Naive B cell (primary cell): ENCODE measurements at regions not wholly inside any gene's neighbourhood (a gene's known extent, or its start where the extent isn't known, plus 50 kb on each side); places are given as distances from the start of the nearest gene placed in this dataset.
"Not testable (repeated sequence)": the region's sequence is repeated elsewhere in the genome, so short reads cannot be mapped to it uniquely, and the experiment has no call there.

Source experiments
- ATAC-seq, 2 donors: fragments of 150-1000 bp; cut with Tn5 transposase; 2 replicates each; pipeline ENCODE4 v1.10.0; 2021; ENCODE audit warnings: low read depth in 2 of 2, mild to moderate bottlenecking in 2 of 2, moderate library complexity in 2 of 2
- DNase-seq: peaks from one replicate; pipeline ENCODE4 v3.0.0; 2022
- H3K27ac Mint-ChIP-seq, 6 donors: one replicate each; pipeline ENCODE4 v1.8.0; 2020 to 2022; ENCODE audit warnings: mild to moderate bottlenecking in 6 of 6, mixed read lengths in 6 of 6, moderate library complexity in 5 of 6, inconsistent platforms in 2 of 6
- H3K27me3 Mint-ChIP-seq, 3 donors: one replicate each; pipeline ENCODE4 v1.8.0; 2021 to 2022; ENCODE audit warnings: mixed read lengths in 3 of 3, mild to moderate bottlenecking in 1 of 3
- H3K36me3 Mint-ChIP-seq, 2 donors: one replicate each; pipeline ENCODE4 v1.8.0; 2020 to 2022; ENCODE audit warnings: mixed read lengths in 2 of 2, inconsistent platforms in 1 of 2, mild to moderate bottlenecking in 1 of 2
- H3K4me1 Mint-ChIP-seq, 3 donors: one replicate each; pipeline ENCODE4 v1.8.0; 2020 to 2022; ENCODE audit warnings: mixed read lengths in 3 of 3, inconsistent platforms in 1 of 3, mild to moderate bottlenecking in 1 of 3, moderate library complexity in 1 of 3
- H3K4me3 Mint-ChIP-seq, 8 donors: one replicate each; pipeline ENCODE4 v1.8.0; 2020 to 2022; ENCODE audit warnings: mild to moderate bottlenecking in 8 of 8, mixed read lengths in 8 of 8, moderate library complexity in 8 of 8, inconsistent platforms in 2 of 8
- H3K9me3 Mint-ChIP-seq, 7 donors: one replicate each; pipeline ENCODE4 v1.8.0; 2020 to 2022; ENCODE audit warnings: mixed read lengths in 7 of 7, mild to moderate bottlenecking in 5 of 7, inconsistent platforms in 2 of 7, moderate library complexity in 1 of 7

DNA sequence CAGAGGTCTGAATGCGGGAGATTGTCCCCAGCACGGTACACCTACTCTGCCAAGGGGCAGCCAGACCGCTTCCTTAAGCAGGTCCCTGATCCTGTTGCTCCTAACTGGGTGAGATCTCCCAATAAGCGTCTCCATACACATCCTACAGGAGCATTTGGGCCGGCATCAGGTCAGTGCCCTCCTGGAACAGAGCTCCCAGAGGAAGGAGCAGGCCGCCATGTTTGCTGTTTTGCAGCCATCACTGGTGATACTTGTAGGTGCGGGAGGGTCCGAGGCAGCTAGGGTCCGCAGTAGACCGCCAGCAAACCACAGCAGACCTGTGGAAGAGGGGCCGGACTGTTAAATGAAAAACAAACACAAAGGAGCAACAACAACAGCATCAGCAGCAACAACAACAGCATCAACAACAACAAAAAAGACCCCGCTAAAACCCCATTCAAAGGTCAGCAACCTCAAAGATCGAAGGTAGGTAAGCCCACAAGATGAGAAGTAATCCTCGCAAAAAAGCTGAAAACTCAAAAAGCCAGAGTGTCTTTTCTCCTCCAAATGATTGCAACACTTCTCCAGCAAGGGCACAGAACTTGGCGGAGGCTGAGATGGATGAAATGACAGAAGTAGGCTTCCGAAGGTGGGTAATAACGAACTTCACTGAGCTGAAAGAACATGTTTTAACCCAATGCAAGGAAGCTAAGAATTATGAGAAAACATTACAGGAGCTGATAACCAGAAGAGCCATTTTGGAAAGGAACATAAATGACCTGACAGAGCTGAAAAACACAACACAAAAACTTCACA lies 79.0 kb upstream of the CDH7 start:
- DNase-seq, result no peak
- Mint-ChIP-seq H3K9me3 (peaks cover 0 to 4% (median 1%) of the 10 kb centered on the region in 7 donors), H3K4me3 (no peak overlapping the region), H3K27me3 (no peaks in the 10 kb centered on the region), H3K36me3 (no peaks in the 10 kb centered on the region), H3K27ac (no peak overlapping the region), H3K4me1 (no peaks in the 10 kb centered on the region)
- no peak for ATAC-seq

DNA sequence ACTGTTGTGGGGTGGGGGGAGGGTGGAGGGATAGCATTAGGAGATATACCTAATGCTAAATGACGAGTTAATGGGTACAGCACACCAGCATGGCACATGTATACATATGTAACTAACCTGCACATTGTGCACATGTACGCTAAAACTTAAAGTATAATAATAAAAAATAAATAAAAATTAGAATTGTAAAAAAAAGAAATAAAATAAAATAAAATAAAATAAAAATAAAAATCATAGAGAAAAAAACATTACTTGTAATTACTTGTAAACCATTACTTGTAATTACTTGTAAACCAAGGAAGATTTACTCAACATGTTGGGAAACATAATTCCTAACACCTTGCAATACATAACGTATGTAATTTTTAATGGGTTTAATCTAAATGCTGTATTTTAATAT lies 80.7 kb upstream of the CDH7 start:
- H3K4me1 Mint-ChIP-seq, DNase-seq, H3K9me3 Mint-ChIP-seq, H3K27me3 Mint-ChIP-seq, ATAC-seq, H3K27ac Mint-ChIP-seq, H3K4me3 Mint-ChIP-seq, H3K36me3 Mint-ChIP-seq: not testable (repeated sequence)

DNA sequence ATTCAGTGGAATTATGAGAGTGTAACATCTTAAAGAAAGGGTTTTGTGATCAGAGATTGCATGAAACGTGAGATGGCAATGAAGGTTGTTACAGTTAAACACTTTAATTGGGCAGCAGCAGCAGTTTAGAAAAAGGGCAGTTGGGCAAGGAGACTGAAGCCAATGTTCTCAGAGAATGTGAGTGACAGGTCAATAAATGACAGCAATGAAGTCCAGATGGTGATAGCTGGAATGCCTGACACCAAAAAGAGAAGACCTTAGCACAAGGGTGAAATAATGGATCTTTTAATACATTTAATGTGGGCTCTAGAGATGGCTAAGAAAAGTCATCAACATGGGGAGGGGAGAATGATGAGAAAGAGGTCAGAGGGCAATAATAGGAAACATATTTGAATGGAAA lies 89.4 kb upstream of the CDH7 start:
- Mint-ChIP-seq H3K27me3 (no peaks in the 10 kb centered on the region), H3K36me3 (no peaks in the 10 kb centered on the region), H3K4me1 (no peaks in the 10 kb centered on the region), H3K9me3 (peaks cover 0 to 11% (median 0%) of the 10 kb centered on the region in 7 donors), H3K4me3 (no peak overlapping the region), H3K27ac (no peak overlapping the region)
- ATAC-seq, result no peak
- DNase-seq, result no peak

DNA sequence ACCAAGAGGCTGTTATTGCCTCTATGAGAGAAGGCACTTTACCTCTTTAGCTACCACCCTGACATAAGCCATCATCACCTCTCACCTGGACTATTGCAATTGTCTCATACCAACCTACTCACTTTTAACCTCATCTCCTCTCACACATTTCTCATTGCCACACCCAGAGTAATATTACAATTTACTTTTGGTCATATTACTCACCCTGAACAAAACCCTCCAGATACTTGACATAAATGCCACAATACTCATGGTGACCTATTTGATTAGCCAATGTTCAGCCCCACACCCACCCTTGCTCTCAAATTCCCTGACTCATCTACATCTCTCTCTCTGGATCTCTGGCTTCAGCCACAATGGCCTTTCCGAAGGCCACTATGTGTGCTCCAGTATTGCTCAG lies 90.9 kb upstream of the CDH7 start:
- Mint-ChIP-seq H3K27me3 (no peaks in the 10 kb centered on the region), H3K4me3 (no peak overlapping the region), H3K9me3 (peaks cover 0 to 12% (median 0%) of the 10 kb centered on the region in 7 donors), H3K27ac (no peak overlapping the region), H3K36me3 (no peaks in the 10 kb centered on the region), H3K4me1 (no peaks in the 10 kb centered on the region)
- ATAC-seq (no peak), DNase-seq (no peak)

DNA sequence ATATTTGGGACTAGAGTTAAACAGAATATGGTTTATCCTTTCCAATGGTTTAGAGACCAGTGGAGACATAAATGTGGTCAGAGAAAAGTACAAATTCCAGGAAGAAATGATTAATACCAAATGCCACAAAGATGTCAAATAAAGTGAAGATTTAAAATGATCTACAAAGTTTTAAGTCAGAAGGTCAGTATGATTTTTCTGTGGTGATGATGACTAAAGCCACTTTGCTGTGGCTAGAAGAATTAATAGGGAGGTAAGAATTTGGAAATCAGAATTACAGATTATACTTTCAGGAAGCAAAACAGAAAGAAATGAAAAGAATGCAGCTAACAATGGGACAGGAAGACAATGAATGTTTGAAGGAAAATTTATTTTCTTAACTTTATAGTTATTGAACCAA lies 91.5 kb upstream of the CDH7 start:
- no peak for ATAC-seq

DNA sequence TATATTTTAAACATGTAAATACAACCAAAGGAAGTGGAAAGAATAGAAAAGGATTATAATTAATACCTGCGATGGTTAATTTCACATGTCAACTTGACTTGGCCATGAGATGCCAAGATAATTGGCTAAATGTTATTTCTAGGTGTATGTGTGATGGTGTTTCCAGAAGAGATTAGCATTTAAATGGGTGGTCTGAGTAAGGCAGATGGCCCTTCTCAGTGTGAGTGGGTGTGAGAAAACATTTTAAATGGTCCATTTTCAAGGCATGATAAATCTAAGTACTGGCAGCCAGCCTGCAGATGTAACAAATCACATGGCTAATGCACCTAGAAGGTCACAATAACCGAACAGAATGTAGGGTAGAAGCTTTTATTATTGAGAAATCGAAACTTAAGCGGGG lies 99.6 kb upstream of the CDH7 start:
- no peak overlapping the region for H3K4me3 Mint-ChIP-seq

More for the DNA sequence above, 91.5 kb upstream of the CDH7 start:
- no peak for DNase-seq
- Mint-ChIP-seq H3K4me3 (no peak overlapping the region), H3K27me3 (no peaks in the 10 kb centered on the region), H3K27ac (no peak overlapping the region), H3K9me3 (peaks cover 0 to 12% (median 0%) of the 10 kb centered on the region in 7 donors), H3K36me3 (no peaks in the 10 kb centered on the region), H3K4me1 (no peaks in the 10 kb centered on the region)

DNA sequence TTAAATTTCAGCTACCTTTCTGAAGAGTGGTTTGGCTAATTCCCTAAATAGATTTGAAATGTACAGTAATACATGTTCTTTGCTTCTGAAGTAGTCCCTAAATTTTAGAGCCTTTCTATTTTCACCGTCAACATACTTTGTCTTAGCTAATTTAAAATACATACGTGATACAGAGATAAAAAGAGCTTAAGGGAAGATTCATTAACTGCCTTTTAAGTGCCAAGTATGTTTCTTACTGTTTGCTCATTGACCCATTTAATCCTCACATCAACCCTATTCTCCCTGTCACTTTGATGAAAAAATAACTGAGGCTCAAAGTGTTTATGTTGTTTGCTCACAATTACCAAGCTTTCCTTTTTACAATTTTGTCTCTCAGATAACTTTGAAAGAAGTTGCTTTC lies 118.6 kb upstream of the CDH7 start:
- Mint-ChIP-seq H3K4me1 (no peaks in the 10 kb centered on the region), H3K36me3 (no peaks in the 10 kb centered on the region), H3K27me3 (no peaks in the 10 kb centered on the region), H3K27ac (no peak overlapping the region), H3K4me3 (no peak overlapping the region), H3K9me3 (peaks cover 0 to 5% (median 0%) of the 10 kb centered on the region in 7 donors)
- no peak for DNase-seq
- no peak for ATAC-seq

More for the DNA sequence above, 99.6 kb upstream of the CDH7 start:
- no peaks in the 10 kb centered on the region for H3K27me3 Mint-ChIP-seq
- H3K27ac Mint-ChIP-seq, result no peak overlapping the region
- DNase-seq, result no peak
- H3K9me3 Mint-ChIP-seq, result peaks cover 0 to 7% (median 0%) of the 10 kb centered on the region in 7 donors
- no peaks in the 10 kb centered on the region for H3K4me1 Mint-ChIP-seq
- ATAC-seq, result no peak
- no peaks in the 10 kb centered on the region for H3K36me3 Mint-ChIP-seq

DNA sequence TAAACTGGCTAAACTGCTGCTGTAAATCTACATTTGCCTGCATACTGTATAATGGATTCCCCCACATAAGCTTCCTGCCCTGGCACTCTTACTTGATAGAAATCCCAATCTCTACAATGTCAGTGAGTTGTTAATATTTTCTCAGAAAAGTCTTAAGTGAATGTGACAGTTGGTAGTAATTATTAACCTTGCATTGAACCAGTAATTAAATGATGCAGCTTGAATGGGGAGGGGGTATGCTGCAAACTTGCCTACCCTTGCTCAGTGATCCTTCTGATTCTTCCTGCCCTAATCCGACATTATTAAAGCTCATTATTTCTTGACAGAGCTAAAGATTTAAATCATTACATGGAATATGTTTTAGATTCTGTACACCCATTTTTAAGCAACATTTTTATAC lies 119.0 kb upstream of the CDH7 start:
- no peaks in the 10 kb centered on the region for H3K27me3 Mint-ChIP-seq
- H3K27ac Mint-ChIP-seq, result no peak overlapping the region
- DNase-seq, result no peak
- no peaks in the 10 kb centered on the region for H3K4me1 Mint-ChIP-seq
- no peak for ATAC-seq
- H3K9me3 Mint-ChIP-seq, result peaks cover 0 to 5% (median 0%) of the 10 kb centered on the region in 7 donors
- no peaks in the 10 kb centered on the region for H3K36me3 Mint-ChIP-seq
- no peak overlapping the region for H3K4me3 Mint-ChIP-seq

DNA sequence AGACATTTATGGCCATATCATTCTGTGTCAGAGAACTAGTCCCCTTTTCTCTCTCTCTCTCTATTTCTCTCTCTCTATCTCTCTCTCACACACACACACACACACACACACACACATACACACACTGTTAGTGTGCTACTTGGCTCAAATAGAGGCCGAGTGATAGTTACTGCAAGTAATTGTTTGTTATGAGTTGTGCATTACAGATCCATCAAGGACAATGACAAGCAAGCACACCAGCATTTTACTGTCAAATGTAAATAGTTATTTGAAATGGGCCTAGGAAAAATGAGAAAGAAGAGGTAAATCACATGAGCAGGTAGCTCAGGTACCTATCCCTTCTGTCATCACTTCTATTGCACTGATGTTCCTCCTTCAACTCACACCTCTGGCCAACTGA lies 122.4 kb upstream of the CDH7 start:
- Mint-ChIP-seq H3K9me3 (peaks cover 0 to 7% (median 0%) of the 10 kb centered on the region in 7 donors), H3K4me1 (no peaks in the 10 kb centered on the region), H3K36me3 (no peaks in the 10 kb centered on the region), H3K27ac (no peak overlapping the region), H3K27me3 (no peaks in the 10 kb centered on the region), H3K4me3 (no peak overlapping the region)
- no peak for ATAC-seq
- DNase-seq, result no peak

DNA sequence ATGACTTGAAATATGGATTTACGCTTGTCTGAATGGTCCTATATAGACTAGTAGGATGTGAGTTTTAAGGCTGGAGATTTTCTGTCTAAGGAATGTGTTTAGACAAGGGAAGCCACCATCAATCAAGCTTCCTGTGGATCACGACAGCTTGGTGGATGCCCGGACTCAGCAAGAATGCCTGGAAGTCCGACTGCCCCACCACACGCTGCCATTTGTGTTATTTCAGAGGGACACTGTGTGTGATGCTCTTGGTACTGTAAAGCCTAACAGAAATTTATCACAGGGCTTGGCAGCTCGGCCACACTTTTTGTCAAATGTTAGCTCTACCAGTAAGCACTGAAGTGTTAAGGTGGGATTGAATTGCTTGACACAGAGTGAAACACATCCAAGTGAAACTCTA lies 127.1 kb upstream of the CDH7 start:
- Mint-ChIP-seq H3K27me3 (no peaks in the 10 kb centered on the region), H3K27ac (no peak overlapping the region), H3K36me3 (no peaks in the 10 kb centered on the region), H3K9me3 (peaks cover 0 to 9% (median 0%) of the 10 kb centered on the region in 7 donors), H3K4me3 (no peak overlapping the region), H3K4me1 (no peaks in the 10 kb centered on the region)
- DNase-seq (no peak), ATAC-seq (no peak)

DNA sequence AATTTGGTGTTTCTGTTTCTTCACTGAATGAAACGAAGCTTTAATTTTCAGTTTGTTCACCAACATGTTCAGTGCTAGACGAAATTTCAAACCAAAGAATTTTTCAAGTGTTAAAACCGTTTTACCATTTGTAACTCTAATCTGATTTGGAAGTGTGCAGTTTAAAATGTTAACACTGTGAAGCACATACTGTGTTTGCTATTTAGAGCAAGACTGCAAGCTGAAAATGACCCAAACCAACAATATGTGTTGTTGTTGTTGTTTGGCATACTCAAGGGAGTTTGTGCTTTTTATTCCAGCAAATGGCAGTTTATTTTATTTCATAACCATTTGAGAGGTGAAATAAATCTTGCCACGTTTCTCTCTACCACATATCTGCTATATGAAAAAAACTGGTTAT lies 128.4 kb upstream of the CDH7 start:
- Mint-ChIP-seq H3K27ac (no peak overlapping the region), H3K4me3 (no peak overlapping the region), H3K27me3 (no peaks in the 10 kb centered on the region), H3K9me3 (peaks cover 0 to 10% (median 3%) of the 10 kb centered on the region in 7 donors), H3K4me1 (no peaks in the 10 kb centered on the region), H3K36me3 (no peaks in the 10 kb centered on the region)
- DNase-seq, result no peak
- no peak for ATAC-seq

DNA sequence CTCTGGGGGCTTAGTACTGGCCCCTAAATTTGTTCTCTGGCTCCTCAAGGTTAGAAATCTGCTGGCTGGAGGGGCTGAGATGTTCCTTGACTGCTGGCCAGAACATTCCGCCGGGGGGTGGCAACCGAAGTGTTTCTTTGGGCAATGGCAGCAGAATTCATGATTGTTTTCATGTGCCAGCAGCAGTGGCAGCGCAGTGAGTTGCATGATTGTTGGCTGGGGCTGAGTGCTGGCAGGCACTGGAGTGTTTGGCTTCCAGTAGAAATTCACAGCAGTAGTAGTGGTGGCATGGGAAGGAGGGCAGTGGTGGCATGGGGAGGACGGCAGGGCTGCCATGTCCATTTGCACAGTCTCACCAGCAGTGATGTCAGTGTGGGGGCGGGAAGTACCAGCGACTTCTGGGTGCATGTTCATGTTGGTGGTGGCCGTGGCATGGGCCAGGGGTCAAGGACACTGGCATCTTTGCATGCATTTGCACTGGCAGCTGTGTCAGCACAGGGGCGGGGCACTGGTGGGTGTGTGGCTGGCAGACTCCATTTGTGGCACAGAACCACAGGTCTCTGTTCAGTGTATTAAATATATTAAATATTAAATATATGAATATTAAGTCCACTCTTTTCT lies 130.6 kb upstream of the CDH7 start:
- Mint-ChIP-seq H3K4me1 (no peaks in the 10 kb centered on the region), H3K27ac (peak overlapping the region in 1 of 6 donors; percentile 76), H3K9me3 (peaks cover 0 to 7% (median 0%) of the 10 kb centered on the region in 7 donors), H3K4me3 (no peak overlapping the region), H3K36me3 (no peaks in the 10 kb centered on the region), H3K27me3 (no peaks in the 10 kb centered on the region)
- no peak for ATAC-seq
- DNase-seq, result no peak

DNA sequence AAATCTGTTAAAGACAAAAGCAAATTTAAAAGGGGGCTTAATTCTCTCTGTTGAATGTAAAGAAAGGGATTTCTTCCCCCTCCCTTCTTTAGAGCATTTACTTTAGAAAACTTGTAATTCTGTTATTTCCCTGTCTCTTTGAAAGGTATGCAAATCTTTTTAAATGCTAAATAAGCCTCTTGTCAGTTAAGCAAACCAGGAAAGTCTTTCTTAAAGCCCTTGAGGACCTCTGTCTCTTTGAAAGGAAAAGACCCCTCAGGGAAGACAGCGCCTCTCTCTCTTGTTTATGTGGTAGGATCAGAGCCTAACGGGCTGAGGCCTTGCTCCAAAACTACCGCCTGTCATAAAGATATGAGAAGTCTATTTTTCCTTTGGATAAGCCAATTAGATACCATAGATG lies 139.9 kb upstream of the CDH7 start:
- Mint-ChIP-seq H3K27ac (no peak overlapping the region), H3K36me3 (no peaks in the 10 kb centered on the region), H3K27me3 (no peaks in the 10 kb centered on the region), H3K4me1 (no peaks in the 10 kb centered on the region), H3K4me3 (no peak overlapping the region), H3K9me3 (peaks cover 0 to 7% (median 4%) of the 10 kb centered on the region in 7 donors)
- DNase-seq (no peak), ATAC-seq (no peak)

DNA sequence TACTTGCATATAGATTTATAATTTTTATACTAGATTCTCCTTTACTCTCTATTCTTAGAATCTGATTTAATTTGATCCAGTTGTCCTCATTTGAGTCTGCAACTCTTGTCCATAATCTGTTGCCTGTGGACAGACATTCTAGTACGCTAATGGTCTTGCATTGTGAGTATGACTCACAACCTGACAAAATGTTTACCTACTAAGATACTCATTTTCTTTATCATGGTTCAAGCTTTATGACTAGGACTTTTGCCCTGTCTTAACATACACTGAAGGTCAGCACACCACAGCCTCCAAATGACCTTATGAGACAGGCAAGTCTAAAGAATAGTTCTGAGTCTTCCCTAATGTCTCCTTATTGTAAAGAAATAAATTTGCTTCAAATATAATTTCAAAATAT lies 142.3 kb upstream of the CDH7 start:
- Mint-ChIP-seq H3K4me3 (no peak overlapping the region), H3K27me3 (no peaks in the 10 kb centered on the region), H3K9me3 (peaks cover 0 to 8% (median 4%) of the 10 kb centered on the region in 7 donors), H3K27ac (no peak overlapping the region), H3K4me1 (no peaks in the 10 kb centered on the region), H3K36me3 (no peaks in the 10 kb centered on the region)
- DNase-seq (no peak), ATAC-seq (no peak)
